K562 (cell line): ENCODE measurements at regions not wholly inside any gene's neighbourhood (a gene's known extent, or its start where the extent isn't known, plus 50 kb on each side); places are given as distances from the start of the nearest gene placed in this dataset.

Experiments
- ATAC-seq: fragments of 200-7000 bp; cut with Tn5 transposase; 3 replicates; pipeline ENCODE4 v1.9.1; 2020; ENCODE audit warnings: moderate library complexity
- BruUV-seq: library from RNA; stranded (reverse); fragments of 400-500 nt; replicated peaks from 2 replicates; lab custom pipeline; 2021; lab: Mats Ljungman, UMichigan
- CTCF ChIA-PET: fragments of 300-600 bp; formaldehyde crosslinking; extraction: SDS; loops from one replicate; lab custom pipeline; 2021; ENCODE audit warnings: low intra/inter-chr PET ratio; lab: Yijun Ruan, JAX
- POLR2A ChIA-PET: fragments of 300-600, 350-650 bp; sonication (Branson Sonifier 250); formaldehyde crosslinking; extraction: SDS; loops from one replicate; lab custom pipeline; 2021; ENCODE audit warnings: antibody characterized with exemption, inconsistent platforms; lab: Yijun Ruan, JAX
- DNase-seq, 4 experiments: peaks; one replicate each; pipeline versions ENCODE4 v3.0.0 to v3.0.0-alpha.2; 2011 to 2018; ENCODE audit warnings: low spot score in 3 of 4, mixed read lengths in 3 of 4; ENCODE audit errors: extremely low read depth in 1 of 4
- FAIRE-seq: peaks from 2 replicates; lab custom pipeline; 2011; peaks lifted over from hg19 to GRCh38; lab: Jason Lieb, UNC
- H2AFZ ChIP-seq: 2 replicates; pipeline ENCODE4 v1.6.0; 2011; ENCODE audit warnings: low read depth, low read length, control low read depth, inconsistent platforms
- H3K27ac ChIP-seq: fragments of 200-600 bp; 3 replicates; pipeline ENCODE4 v1.8.0; 2011; ENCODE audit warnings: low read depth, mild to moderate bottlenecking, control low read depth, inconsistent platforms, low read length, moderate library complexity, mixed read lengths; ENCODE audit errors: extremely low read depth
- H3K27me3 ChIP-seq, 2 experiments: fragments of 300-600 bp in 1 of 2; 2 replicates in 1 of 2; 3 replicates in 1 of 2; pipeline versions ENCODE4 v1.6.0 to v1.8.0; 2011; ENCODE audit warnings: inconsistent platforms in 2 of 2, low read length in 2 of 2, mild to moderate bottlenecking in 1 of 2, mixed read lengths in 1 of 2, moderate library complexity in 1 of 2; ENCODE audit not compliant: control insufficient read depth in 2 of 2, insufficient read depth in 2 of 2
- H3K36me3 ChIP-seq: fragments of 300-600 bp; 3 replicates; pipeline ENCODE4 v1.8.0; 2011; ENCODE audit warnings: mild to moderate bottlenecking, low read length, inconsistent platforms; ENCODE audit not compliant: control insufficient read depth, insufficient read depth
- H3K4me1 ChIP-seq, 2 experiments: fragments of 200-600 bp in 1 of 2; replicated peaks in 1 of 2; 2 replicates in 1 of 2; 3 replicates in 1 of 2; pipeline versions ENCODE4 v1.5.1 to v1.8.0; 2011; ENCODE audit warnings: inconsistent platforms in 2 of 2, low read length in 2 of 2, mild to moderate bottlenecking in 1 of 2, mixed read lengths in 1 of 2, moderate library complexity in 1 of 2; ENCODE audit not compliant: control insufficient read depth in 2 of 2, insufficient read depth in 2 of 2
- H3K4me2 ChIP-seq: 2 replicates; pipeline ENCODE4 v1.6.1; 2011; ENCODE audit warnings: low read length, control low read depth, inconsistent platforms, mixed read lengths; ENCODE audit not compliant: insufficient read depth
- H3K4me3 ChIP-seq: fragments of 200-600 bp; sonication (generic), shearing (Covaris generic); 2 replicates; pipeline ENCODE4 v1.5.1; 2016; ENCODE audit warnings: control low read depth, inconsistent platforms
- H3K79me2 ChIP-seq: fragments of 200-600 bp; 3 replicates; pipeline ENCODE4 v1.8.0; 2011; ENCODE audit warnings: low read length, inconsistent platforms; ENCODE audit not compliant: control insufficient read depth, insufficient read depth
- H3K9ac ChIP-seq, 2 experiments: 2 replicates each; pipeline versions ENCODE4 v1.6.0 to v1.6.1; 2011; ENCODE audit warnings: low read depth in 2 of 2, low read length in 2 of 2, control low read depth in 1 of 2, inconsistent platforms in 1 of 2, mild to moderate bottlenecking in 1 of 2, mixed read lengths in 1 of 2; ENCODE audit not compliant: insufficient read depth in 1 of 2
- H3K9me1 ChIP-seq: one replicate; pipeline ENCODE4 v1.6.0; 2011; ENCODE audit warnings: inconsistent platforms, mild to moderate bottlenecking, low read length, moderate library complexity; ENCODE audit not compliant: control insufficient read depth, insufficient read depth
- H3K9me3 ChIP-seq: replicated peaks from 2 replicates; pipeline ENCODE4 v1.5.1; 2011; ENCODE audit warnings: low read depth, low read length, inconsistent platforms; ENCODE audit not compliant: control insufficient read depth, insufficient read depth
- H4K20me1 ChIP-seq: replicated peaks from 2 replicates; pipeline ENCODE4 v1.6.1; 2011; ENCODE audit warnings: low read length, inconsistent platforms, mixed read lengths; ENCODE audit not compliant: control insufficient read depth, insufficient read depth
- FOXP1 ChIP-seq: sonication (generic); formaldehyde crosslinking; IDR thresholded peaks from 2 replicates; pipeline ENCODE4 v1.8.0; 2022; ENCODE audit warnings: mild to moderate bottlenecking, missing genetic modification reagents
- PYGO2 ChIP-seq: fragments of 450-650 bp; IDR thresholded peaks from 2 replicates; pipeline ENCODE4 v1.6.1; 2016; ENCODE audit warnings: mild to moderate bottlenecking, missing genetic modification characterization, moderate library complexity, missing compliant biosample characterization
- ZNF592 ChIP-seq: fragments of 450-650 bp; IDR thresholded peaks from 2 replicates; pipeline ENCODE4 v1.6.1; 2017; ENCODE audit warnings: antibody characterized with exemption, mild to moderate bottlenecking
- WGBS: fragments of 100-300 bp; shearing (Covaris generic); methylation state at CpG from one replicate; pipeline ENCODE4 v1.1.6; 2016; ENCODE audit warnings: low coverage, mixed read lengths; ENCODE audit not compliant: insufficient coverage; ENCODE audit errors: missing lambda C conversion rate; 5-methylcytosine and 5-hydroxymethylcytosine counted together
- in situ Hi-C: fragments of 300-500 bp; cut with MboI; formaldehyde crosslinking; loops from 4 replicates; pipeline ENCODE4 v1.15.0; 2018; ENCODE audit warnings: inconsistent platforms, mixed read lengths
- intact Hi-C: fragments of 100-400 bp; cut with micrococcal nuclease; formaldehyde crosslinking; loops from 2 replicates; pipeline ENCODE4 v1.14.2; 2022
- TF ChIP-seq, protein P1 (sequence below): sonication (generic); formaldehyde crosslinking; IDR thresholded peaks from 2 replicates; pipeline ENCODE4 v1.8.0; 2022; ENCODE audit warnings: mild to moderate bottlenecking, missing genetic modification reagents, borderline replicate concordance
- TF ChIP-seq, protein P2 (sequence below): sonication (generic); formaldehyde crosslinking; IDR thresholded peaks from 2 replicates; pipeline ENCODE4 v1.8.0; 2022; ENCODE audit warnings: missing genetic modification reagents, mild to moderate bottlenecking, borderline replicate concordance
- TF ChIP-seq, protein P3 (sequence below), 2 experiments: fragments of 450-650 bp in 1 of 2; IDR thresholded peaks; 2 replicates each; pipeline ENCODE4 v1.6.1; 2011 to 2017; ENCODE audit warnings: low read depth in 2 of 2, antibody characterized with exemption in 1 of 2, borderline replicate concordance in 1 of 2, low read length in 1 of 2, mild to moderate bottlenecking in 1 of 2, mixed read lengths in 1 of 2; ENCODE audit not compliant: control insufficient read depth in 1 of 2

GRCh38 chr4:152171556-152171955, 364.3 kb downstream of the FBXW7 start:
- Histone ChIP-seq H3K9ac (no peak overlapping the region), H4K20me1 (no peaks in the 10 kb centered on the region; the same call in 1 of the 2 replicates), H3K79me2 (no peaks in the 10 kb centered on the region), H3K9me1 (no peaks in the 10 kb centered on the region), H3K4me3 (no peak overlapping the region), H3K4me1 (no peaks in the 10 kb centered on the region), H3K36me3 (no peaks in the 10 kb centered on the region), H3K9me3 (no peaks in the 10 kb centered on the region), H3K4me2 (no peak overlapping the region), H3K27ac (no peak overlapping the region), H2AFZ (no peak overlapping the region), H3K27me3 (peaks cover 0 to 10% of the 10 kb centered on the region in 2 experiments; a peak in 2 of 5 replicates)
- DNase-seq = no peak
- no peak for ATAC-seq
- no peak for FAIRE-seq
- ChIA-PET CTCF (no interaction called here), POLR2A (no interaction called here)
- no TSS peak for BruUV-seq
- WGBS = 2% methylated on average over 4 of the region's 4 CpGs
- intact Hi-C loops (no loop called here), in situ Hi-C loops (no loop called here)
- no peak for TF ChIP-seq FOXP1
- TF ChIP-seq, protein P1, sequence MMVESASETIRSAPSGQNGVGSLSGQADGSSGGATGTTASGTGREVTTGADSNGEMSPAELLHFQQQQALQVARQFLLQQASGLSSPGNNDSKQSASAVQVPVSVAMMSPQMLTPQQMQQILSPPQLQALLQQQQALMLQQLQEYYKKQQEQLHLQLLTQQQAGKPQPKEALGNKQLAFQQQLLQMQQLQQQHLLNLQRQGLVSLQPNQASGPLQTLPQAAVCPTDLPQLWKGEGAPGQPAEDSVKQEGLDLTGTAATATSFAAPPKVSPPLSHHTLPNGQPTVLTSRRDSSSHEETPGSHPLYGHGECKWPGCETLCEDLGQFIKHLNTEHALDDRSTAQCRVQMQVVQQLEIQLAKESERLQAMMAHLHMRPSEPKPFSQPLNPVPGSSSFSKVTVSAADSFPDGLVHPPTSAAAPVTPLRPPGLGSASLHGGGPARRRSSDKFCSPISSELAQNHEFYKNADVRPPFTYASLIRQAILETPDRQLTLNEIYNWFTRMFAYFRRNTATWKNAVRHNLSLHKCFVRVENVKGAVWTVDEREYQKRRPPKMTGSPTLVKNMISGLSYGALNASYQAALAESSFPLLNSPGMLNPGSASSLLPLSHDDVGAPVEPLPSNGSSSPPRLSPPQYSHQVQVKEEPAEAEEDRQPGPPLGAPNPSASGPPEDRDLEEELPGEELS (CRISPR knock-in tag) = no peak
- TF ChIP-seq, protein P2, sequence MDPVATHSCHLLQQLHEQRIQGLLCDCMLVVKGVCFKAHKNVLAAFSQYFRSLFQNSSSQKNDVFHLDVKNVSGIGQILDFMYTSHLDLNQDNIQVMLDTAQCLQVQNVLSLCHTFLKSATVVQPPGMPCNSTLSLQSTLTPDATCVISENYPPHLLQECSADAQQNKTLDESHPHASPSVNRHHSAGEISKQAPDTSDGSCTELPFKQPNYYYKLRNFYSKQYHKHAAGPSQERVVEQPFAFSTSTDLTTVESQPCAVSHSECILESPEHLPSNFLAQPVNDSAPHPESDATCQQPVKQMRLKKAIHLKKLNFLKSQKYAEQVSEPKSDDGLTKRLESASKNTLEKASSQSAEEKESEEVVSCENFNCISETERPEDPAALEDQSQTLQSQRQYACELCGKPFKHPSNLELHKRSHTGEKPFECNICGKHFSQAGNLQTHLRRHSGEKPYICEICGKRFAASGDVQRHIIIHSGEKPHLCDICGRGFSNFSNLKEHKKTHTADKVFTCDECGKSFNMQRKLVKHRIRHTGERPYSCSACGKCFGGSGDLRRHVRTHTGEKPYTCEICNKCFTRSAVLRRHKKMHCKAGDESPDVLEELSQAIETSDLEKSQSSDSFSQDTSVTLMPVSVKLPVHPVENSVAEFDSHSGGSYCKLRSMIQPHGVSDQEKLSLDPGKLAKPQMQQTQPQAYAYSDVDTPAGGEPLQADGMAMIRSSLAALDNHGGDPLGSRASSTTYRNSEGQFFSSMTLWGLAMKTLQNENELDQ (CRISPR knock-in tag) = no peak
- TF ChIP-seq, protein P3, sequence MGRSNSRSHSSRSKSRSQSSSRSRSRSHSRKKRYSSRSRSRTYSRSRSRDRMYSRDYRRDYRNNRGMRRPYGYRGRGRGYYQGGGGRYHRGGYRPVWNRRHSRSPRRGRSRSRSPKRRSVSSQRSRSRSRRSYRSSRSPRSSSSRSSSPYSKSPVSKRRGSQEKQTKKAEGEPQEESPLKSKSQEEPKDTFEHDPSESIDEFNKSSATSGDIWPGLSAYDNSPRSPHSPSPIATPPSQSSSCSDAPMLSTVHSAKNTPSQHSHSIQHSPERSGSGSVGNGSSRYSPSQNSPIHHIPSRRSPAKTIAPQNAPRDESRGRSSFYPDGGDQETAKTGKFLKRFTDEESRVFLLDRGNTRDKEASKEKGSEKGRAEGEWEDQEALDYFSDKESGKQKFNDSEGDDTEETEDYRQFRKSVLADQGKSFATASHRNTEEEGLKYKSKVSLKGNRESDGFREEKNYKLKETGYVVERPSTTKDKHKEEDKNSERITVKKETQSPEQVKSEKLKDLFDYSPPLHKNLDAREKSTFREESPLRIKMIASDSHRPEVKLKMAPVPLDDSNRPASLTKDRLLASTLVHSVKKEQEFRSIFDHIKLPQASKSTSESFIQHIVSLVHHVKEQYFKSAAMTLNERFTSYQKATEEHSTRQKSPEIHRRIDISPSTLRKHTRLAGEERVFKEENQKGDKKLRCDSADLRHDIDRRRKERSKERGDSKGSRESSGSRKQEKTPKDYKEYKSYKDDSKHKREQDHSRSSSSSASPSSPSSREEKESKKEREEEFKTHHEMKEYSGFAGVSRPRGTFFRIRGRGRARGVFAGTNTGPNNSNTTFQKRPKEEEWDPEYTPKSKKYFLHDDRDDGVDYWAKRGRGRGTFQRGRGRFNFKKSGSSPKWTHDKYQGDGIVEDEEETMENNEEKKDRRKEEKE (IDR thresholded peaks at IDR 0.05; ENCODE audit: borderline replicate concordance in 1 of 2, control insufficient read depth in 1 of 2, low read depth in 2 of 2, low read length in 1 of 2) = no peak
- no peak for TF ChIP-seq ZNF592
- TF ChIP-seq PYGO2 (tag) = no peak
